GM21529 (cell line): ENCODE measurements at regions not wholly inside any gene's neighbourhood (a gene's known extent, or its start where the extent isn't known, plus 50 kb on each side); places are given as distances from the start of the nearest gene placed in this dataset.

Experiments used
- ATAC-seq: cut with Tn5 transposase; IDR thresholded peaks from one replicate; pipeline ENCODE4 v1.9.1; 2021; ENCODE audit not compliant: unreplicated experiment

- ATAC-seq = no peak
Observed at GRCh38 chr16:49216593-49216992, 65.0 kb downstream of the CBLN1 start.

DNA sequence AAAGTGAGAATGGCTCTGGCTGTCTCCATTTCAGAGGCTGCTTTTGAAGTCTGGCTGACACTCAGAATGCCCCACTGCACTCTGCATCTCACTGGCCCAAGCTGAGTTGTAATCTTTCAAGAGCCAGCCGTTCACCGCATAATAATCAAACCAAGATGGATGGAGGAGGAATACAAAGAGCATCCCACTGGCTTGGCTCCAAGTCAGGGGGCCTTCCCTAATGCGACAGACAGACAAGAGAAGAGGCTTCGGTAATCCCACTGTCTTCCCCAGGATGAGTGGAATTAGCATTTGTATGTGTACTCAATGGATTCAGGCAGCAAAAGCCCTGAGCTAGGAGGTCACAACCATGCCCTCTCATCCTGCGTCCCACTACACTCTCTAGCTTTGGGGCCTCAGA, 68.0 kb downstream of the CBLN1 start:
- ATAC-seq = no peak

GRCh38 chr16:49204191-49204590, 77.4 kb downstream of the CBLN1 start:
- no peak for ATAC-seq

GRCh38 chr16:49203361-49203760, 78.3 kb downstream of the CBLN1 start:
- ATAC-seq = no peak

- no peak for ATAC-seq
Observed at GRCh38 chr16:49201118-49201517, 80.5 kb downstream of the CBLN1 start.

- ATAC-seq = no peak
Observed at GRCh38 chr16:49200223-49200820, 81.3 kb downstream of the CBLN1 start.

DNA sequence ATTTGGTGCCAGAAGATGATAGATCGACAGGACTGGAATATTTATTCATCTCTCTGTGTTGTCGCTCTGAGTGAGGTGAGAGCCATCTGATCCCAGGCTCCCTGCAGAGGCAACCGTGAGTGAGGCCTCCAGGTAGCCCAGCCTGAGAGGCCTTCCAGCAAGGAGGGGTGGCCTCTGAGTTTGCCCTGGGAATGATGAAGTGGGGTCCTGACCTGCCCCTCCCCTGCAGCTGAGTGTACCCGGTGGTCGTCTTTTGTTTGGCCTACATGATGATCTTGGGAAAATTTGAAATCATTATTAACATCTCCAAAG, 86.4 kb downstream of the CBLN1 start:
- ATAC-seq = no peak

GRCh38 chr16:49194537-49195236, 87.0 kb downstream of the CBLN1 start:
- ATAC-seq = no peak

DNA sequence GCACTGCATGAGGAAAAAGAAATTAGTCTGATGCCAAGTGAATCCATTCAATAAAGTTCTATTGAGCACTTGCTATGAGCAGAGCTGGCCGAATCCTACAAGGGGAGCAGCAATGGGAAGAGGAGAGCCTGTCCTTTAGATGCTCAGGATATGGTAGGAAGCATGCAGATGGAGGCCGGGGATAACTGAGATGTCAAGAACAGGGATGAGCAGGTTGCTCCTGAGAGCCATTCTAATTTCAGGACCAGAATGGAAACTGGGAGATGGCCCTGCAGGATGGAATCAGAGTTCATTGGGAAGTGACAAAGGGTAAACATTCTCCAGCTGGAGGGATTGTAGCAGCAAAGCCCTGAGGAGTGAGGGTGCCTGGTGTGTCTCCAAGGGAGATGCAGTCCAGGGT, 88.0 kb downstream of the CBLN1 start:
- ATAC-seq = no peak

DNA sequence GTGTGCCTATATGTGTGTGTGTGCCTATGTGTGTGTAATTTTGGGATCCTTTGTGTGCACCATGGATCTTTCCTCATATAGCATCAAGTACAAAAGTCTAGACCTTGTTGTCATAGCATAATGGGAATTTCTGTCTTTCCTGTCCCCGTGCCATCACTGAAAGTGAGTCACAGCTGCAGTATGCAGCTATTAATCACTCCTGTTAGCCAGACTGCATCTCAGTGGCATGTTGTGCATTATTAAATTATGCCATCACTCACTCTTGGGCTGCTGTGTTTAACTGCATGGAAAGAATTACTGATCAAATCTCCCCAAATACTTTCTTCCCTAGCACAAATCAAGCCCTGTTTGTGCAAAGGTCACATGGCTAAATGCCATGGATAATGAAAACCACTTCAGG, 92.4 kb downstream of the CBLN1 start:
- no peak for ATAC-seq

DNA sequence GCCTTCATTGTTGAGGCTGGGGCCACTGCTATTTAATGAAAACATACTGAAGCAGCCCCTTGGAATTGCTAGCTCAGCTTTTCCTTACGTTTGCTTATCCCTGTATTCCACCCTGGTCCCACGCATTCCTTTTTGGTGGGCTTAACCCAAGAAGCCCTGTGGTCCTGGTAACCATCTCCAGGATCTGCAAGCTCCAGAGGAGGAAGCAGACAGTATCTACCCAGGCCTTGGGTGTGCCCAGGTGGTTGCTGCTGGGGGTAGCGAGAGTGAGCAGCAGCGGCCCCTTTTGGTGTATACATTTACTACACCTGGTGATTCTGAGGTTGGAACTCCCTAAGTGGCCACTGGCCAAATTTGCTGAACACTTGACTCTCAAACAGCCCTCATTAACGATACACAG, 97.7 kb downstream of the CBLN1 start:
- no peak for ATAC-seq

GRCh38 chr16:49181791-49182518, 99.7 kb downstream of the CBLN1 start:
- ATAC-seq = no peak

GRCh38 chr16:49179714-49180330, 101.8 kb downstream of the CBLN1 start:
- no peak for ATAC-seq

- ATAC-seq = no peak
Observed at GRCh38 chr16:49168126-49168525, 113.5 kb downstream of the CBLN1 start.

GRCh38 chr16:49165025-49165424, 116.6 kb downstream of the CBLN1 start:
- ATAC-seq = no peak

GRCh38 chr16:49161191-49161590, 120.4 kb downstream of the CBLN1 start:
- no peak for ATAC-seq

GRCh38 chr16:49158029-49158642, 123.5 kb downstream of the CBLN1 start:
- no peak for ATAC-seq

GRCh38 chr16:49150341-49150740, 131.3 kb downstream of the CBLN1 start:
- ATAC-seq = no peak

- no peak for ATAC-seq
Observed at GRCh38 chr16:49148410-49148809, 133.2 kb downstream of the CBLN1 start.

DNA sequence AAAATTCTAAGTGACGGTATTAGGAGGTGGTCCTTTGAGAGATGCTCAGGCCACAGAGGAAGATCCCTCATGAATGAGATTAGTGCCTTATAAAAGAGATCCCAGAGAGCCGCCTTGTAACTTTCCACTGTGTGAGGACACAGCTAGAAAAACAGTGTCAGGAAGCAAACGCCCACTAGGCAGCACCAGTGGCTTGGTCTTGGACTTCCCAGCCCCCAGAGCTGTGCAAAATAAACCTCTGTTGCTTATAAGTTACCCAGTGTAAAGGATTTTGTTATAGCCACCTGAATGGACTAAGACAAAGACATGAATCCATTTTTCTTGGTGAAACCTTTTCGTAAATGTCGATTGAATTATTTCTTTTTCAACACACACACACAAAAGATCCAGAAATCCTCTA, 141.0 kb downstream of the CBLN1 start:
- no peak for ATAC-seq

- ATAC-seq = no peak
Observed at GRCh38 chr16:49130397-49130796, 151.2 kb downstream of the CBLN1 start.

DNA sequence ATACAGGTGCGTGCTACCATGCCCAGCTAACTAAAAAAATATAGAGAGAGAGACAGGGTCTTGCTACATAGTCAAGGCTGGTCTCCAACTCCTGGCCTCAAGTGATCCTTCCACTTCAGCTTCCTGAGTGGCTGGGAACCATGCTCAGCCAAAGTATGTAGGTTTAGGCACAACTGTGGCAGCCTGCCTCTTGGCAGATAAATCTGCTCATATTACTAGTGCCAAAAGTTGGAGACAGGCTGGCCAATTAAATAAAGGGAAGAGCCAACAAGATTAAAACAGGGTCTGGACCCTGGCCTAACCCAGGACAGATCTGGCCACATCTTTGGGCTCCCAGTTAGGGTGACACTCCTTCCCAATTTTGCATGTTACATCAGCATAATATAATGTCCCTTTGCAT, 151.7 kb downstream of the CBLN1 start:
- ATAC-seq = no peak
